AG09309 (cell line): ENCODE measurements at regions not wholly inside any gene's neighbourhood (a gene's known extent, or its start where the extent isn't known, plus 50 kb on each side); places are given as distances from the start of the nearest gene placed in this dataset.

Source experiments
- DNase-seq: peaks from one replicate; pipeline ENCODE4 v3.0.0-alpha.2; 2010; ENCODE audit warnings: low read depth
- H3K4me3 ChIP-seq: 2 replicates; pipeline ENCODE4 v1.5.1; 2011; ENCODE audit warnings: mild to moderate bottlenecking, low read depth, low read length, moderate library complexity; ENCODE audit not compliant: control insufficient read depth
- CTCF ChIP-seq: IDR thresholded peaks from 2 replicates; pipeline ENCODE4 v1.5.1; 2011; ENCODE audit warnings: mild to moderate bottlenecking, low read depth, low read length, inconsistent platforms; ENCODE audit not compliant: insufficient read depth, control insufficient read depth; ENCODE audit errors: missing control alignments

GRCh38 chr1:50271968-50272578, 151.2 kb downstream of the DMRTA2 start:
- DNase-seq = no peak
- no peak overlapping the region for H3K4me3 ChIP-seq
- no peak for TF ChIP-seq CTCF

GRCh38 chr1:50271337-50271736, 151.9 kb downstream of the DMRTA2 start:
- DNase-seq = no peak
- TF ChIP-seq CTCF = no peak
- no peak overlapping the region for H3K4me3 ChIP-seq

GRCh38 chr1:50270926-50271325, 152.3 kb downstream of the DMRTA2 start:
- DNase-seq = no peak
- H3K4me3 ChIP-seq = no peak overlapping the region
- TF ChIP-seq CTCF = no peak

- DNase-seq = no peak
- TF ChIP-seq CTCF = no peak
- no peak overlapping the region for H3K4me3 ChIP-seq
Observed at GRCh38 chr1:50268049-50268448, 155.2 kb downstream of the DMRTA2 start.

GRCh38 chr1:50266509-50266908, 156.7 kb downstream of the DMRTA2 start:
- no peak overlapping the region for H3K4me3 ChIP-seq
- TF ChIP-seq CTCF = no peak
- DNase-seq = no peak

- DNase-seq = no peak
- H3K4me3 ChIP-seq = no peak overlapping the region
- TF ChIP-seq CTCF = no peak
Observed at GRCh38 chr1:50265790-50266314, 157.1 kb downstream of the ELAVL4 start.
